ENCODE measurements at regions not wholly inside any gene's neighbourhood (a gene's known extent, or its start where the extent isn't known, plus 50 kb on each side); places are given as distances from the start of the nearest gene placed in this dataset.

DNA sequence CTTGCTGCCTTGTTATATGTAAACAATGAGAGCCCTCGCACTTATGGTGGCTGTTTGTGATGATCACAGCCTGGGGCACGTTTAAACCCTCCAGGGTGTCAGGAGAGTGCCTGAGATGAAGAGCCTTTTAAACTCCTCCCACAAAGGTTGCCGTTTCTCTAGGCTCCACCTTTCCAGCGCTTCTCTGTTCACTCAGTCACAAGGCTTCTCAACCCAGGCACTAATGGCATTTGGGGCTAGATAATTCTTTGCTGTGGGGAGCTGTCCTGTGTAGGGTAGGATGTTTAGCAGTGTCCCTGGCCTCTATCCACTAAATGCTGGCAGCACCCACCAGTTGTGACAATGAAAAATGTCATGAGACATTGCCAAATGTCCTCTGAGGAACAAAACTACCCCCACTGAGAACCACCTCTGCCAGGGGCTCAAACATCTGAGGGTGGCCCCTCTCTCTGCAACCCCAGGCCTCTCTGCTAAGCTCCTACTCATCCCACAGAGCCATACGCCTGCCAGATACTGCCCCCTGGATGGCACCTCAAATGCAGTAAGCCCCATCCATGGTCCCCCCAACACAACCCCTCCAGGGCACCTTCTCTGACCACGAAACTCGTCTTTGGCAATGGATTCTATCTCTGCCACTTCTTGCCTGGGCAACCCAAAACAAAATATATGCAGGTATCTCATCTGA is 144.3 kb upstream of the ZMIZ1 start:
- DNase-seq (ENCODE audit: low spot score), result no peak

DNA sequence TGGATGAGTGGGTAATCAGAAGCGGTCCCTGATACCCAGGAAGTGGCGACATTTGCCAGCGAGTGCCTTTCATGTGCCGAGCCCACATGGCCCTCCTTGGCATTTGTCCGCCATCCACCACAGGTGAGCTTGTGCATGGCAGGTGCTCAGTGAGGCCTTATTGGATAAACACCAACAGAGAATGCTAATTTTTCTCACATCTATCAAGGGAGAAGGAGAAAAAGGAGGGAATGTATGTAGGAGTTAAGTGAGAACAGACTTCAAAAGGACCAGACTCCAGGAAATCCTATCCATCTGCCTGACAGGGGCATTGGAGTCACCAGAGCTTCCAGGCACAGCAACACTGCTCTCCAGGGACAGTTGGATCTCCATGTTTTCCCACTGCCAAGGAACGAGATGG is 143.5 kb upstream of the ZMIZ1 start:
- peak; percentile 31 for DNase-seq (ENCODE audit: low spot score)

DNA sequence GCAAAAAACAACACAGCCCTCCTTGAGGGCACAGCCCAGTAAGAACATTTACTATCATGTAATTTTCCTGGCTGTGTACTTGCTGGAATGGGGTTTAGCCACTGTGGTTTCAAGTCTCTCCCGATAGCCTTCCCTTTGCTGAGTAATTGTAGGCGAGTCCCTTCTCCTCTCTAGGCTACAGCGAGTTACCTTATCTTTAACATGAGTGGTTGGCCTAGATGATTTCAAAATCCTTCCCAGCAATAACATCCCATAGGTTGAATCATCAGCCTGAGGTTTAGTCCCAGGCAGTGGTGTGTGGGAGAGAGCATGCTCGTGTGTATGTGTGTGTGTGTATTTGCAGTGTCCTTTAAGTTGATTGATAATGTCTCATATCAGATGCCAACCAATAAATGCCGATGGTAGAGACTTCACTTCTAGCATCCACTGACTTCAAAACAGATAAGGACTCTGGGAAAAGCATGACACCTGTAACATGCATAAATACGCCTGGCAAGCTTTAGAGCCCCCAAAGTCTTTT is 142.9 kb upstream of the ZMIZ1 start:
- no peak for DNase-seq (ENCODE audit: low spot score)

DNA sequence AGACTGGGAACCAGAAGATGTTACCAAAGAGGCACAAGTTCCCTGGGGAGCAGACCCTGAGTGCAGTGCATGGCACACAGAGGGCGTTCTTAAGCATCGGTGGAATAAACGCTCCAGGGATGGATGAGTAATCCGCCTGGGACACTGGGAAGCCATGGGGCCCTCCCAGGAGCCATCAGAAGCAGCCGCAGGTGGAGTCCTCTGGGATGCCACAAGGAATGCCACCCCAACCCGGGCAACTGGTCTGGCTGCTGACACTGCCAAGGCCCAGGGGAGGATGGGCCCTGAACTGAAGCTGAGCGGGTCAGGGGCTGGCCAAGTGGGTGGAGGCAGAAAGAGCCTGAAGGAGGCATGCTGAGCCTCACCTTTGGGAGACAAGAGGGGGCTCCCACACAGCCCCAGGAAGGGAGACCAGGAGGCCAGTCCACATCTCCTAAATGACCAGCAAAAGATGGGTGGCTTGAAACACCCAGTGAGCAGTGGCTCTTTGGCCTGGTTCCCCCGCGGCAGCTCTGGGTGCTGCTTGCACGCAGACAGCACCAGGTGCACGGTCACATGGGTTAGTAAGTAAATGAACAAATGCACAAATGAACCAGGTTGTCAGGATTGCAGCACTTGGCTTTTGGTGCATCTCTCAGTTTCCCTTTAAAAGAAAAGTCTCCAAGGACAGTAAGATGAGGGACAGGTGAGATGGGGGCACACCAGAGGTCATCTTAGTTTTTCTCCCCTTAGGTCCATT is 141.3 kb upstream of the ZMIZ1 start:
- no peak for DNase-seq (ENCODE audit: low spot score)

DNA sequence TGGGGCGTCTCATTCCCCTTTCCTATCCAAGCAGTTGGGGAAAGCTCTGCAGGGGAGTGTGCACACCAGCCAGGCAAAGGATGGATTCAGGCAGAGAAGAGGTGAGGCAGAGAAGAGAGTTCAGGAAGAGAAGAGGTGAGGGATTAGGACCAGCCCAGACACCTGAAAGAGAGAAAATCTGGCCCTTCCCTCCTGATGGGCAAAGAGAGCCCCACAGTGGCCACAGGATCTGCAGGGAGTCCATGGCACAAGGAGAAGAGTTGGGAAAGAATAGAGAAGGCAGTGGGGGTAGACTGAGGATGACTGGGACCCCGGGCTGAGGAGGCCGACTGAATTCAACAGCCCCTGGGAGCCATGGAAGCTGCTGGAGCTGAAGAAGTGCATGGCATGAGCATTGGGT is 140.4 kb upstream of the ZMIZ1 start:
- DNase-seq (ENCODE audit: low spot score), result no peak

DNA sequence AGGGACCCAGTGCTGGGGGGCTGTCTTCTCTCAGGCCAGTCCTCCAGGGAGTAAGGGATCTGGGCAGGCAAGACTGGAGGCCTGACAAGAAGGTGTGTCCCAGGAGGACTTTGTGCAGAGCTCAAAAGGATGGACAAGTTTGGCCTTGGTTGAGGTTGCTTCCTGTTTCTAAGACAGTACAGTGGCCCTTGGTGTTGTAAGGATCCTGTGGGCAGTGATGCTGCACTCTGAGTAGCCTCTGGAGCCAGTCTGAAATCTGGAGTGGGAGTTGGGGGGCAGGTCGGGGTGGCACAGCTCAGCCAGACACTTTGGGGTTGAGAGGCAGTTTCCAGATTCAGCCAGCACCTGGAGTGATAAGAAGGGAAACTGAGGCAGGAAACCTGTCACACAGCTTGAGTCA is 139.2 kb upstream of the ZMIZ1 start:
- no peak for DNase-seq (ENCODE audit: low spot score)

DNA sequence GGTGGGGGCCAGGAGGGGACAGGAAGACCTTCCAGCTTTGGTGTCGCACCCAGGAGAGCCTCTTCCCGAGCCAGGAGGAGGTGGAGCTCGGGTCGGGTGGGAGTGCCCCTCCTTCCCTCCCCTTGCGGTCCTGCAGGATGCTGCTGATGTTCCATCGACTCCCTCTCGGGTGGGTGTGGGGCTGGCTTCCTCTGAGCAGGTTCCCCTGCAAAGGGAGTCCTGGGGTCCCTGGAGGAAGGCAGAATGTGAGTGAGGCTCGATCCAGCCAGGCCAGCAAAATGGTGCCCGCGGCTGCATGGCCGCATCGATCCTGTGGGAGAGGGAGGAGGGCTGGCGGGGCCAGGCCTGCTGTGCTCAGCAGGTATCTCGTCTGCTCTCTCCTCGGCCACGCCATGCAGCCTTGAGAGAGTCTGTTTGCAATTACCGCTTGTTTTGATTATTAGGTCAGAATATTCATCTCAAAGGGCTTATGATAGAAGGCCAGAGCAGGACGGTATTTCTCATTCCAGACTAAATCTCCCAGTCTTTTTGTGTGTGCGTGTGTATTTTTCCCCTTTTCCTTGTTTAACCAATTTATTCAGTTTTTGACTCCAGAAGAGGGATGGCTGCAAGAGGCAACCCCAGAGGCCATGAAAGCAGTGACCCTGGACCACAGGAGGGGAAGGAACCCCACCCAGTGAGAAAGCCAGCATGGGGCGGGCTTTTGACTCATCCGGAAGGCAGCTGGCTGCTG is 137.3 kb upstream of the ZMIZ1 start:
- DNase-seq (ENCODE audit: low spot score), result peak; percentile 56

DNA sequence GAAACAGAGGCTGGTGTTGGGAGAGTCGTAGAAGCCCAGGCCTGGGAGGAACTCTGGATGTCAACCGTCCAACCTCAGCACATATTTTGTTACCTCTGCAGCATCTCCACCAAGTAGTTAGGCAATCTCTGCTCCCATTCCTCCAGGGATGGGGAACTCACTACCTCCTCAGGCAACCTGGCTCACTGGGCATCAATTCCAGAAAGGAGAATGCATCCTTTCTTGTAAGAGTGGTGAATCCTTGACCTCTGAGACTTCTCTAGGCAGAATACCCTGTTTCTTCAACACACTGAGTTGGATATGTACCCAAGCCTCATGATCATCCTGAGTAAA is 136.7 kb upstream of the ZMIZ1 start:
- DNase-seq (ENCODE audit: low spot score), result no peak

DNA sequence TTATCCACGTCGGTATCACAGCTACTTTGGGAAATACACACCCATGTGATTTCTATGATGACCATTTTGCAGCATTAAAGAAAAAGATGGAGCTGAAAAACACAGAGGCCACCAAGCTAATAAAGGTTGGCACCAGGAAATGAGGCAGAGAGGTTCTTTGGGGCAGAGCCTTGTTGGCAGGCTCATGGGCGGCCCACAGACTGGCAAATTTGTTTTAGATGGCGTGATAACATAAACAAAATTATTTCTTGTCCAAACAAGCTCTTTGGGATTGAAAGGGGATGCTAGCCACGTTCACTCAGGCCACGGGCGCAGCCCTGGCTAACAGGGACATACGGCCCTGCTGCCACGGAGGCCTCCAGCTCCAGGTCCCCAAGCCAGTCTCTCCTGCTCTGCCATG is 135.9 kb upstream of the ZMIZ1 start:
- no peak for DNase-seq (ENCODE audit: low spot score)

DNA sequence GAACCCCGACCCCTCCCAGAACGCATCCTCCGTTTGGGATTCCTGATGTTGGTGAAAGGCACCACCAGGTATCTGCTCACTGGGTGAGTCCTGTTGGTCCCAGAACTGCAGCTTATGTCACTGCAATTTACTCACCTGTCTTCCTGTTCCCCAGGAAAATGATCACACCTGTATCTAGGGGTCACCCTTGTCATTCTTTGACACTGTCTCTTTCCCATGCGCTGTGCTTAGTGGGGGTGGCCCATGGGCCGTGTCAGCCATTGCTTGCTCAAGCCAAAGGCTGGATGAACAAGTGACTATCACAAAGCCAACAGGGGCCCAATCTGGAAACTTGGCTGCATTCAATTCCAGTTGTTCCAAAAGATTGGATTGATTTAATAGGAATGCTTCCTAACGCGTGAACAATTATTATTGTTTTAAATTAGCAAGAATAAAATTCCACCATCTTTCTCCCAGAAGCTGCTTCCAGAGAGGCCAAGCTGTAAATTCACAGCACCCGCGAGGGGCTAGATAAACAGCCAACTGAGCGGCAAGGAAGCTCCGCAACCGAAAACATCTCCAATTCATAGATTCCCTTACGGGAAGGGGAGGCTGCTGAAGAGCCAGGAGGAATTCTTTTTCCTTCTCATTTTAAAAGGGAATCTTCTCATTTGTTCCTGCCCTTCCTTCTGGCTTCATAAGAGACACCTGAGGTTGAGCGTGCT is 134.8 kb upstream of the ZMIZ1 start:
- DNase-seq (ENCODE audit: low spot score), result no peak

DNA sequence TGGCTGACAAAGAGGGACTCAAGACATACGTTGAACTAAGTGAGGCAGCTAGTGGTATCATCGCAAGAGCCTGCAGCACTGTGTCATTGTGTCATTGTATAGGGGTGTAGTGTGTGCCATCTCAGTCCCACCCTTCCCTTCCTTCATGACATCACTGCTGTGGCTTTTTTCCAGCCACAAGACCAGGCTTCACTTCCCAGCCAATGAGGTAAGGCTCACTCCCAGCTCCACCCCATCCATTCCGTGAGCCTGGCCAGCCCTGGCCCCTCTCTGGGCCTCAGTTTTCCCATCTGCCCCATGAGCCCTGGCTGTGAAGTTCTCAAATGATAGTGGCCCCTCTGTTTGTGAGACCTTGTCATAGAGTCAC is 134.3 kb upstream of the ZMIZ1 start:
- no peak for DNase-seq (ENCODE audit: low spot score)

DNA sequence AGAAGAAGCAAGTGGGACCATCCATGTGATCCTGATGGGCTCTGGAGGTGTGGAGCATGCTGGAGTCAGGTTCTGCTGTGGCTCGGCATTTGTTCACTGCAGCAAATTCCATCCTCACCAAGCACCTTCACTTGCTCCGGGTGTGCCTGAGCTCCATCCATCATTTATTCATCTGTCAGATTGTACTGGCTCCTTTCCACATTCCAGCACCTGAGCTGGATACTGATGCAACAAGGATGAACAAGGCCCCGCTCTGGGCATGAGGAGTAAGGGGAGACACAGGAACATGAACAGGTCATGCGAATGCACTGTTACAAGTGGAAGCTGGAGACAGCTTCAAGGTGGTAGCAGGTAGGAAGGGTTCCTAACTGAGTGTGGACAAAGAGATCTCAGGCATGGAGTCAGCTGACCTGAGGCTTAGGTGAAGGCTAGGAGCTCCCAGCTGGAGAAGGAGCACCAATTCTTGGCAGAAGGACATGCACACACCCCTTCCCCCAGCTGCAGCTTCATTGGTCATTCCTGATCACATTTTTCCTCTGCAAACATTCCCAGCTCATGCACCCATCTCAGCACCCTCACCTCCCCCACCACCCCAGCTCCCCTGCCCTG is 133.7 kb upstream of the ZMIZ1 start:
- no peak for DNase-seq (ENCODE audit: low spot score)

DNA sequence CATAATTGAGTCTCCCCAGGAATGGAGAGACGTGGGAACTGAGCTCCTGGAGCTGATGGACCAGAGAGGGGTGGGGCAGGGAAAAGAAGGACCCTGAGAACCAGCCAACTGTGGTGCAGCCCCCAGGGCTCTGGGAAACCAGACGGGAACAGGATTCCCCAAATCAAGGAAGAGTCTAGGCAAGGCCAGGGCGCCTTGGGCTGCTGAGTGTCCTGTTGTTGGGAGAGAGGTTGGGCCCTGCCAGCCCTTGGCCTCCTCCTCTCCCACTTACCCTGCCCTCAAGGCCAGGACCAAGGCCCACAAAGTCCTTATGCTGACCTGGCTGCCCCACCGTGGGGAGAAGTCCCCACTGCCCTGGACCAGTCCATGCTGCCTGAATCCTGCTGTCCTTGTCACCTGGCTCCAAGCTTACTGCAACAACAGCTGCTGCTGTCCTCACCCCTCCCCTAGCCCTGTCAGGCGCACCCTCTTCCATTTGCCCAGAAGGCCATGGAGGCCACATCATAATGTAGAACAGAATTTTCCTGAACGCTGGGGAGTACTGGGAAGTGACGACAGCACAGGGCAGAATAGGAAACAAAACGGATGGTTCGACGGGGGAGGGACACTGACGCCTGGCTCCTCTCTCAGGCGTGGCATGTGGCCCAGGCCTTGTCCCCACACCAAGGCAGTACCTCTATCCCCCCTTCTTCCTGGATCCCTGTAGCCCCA is 132.9 kb upstream of the ZMIZ1 start:
- no peak for DNase-seq (ENCODE audit: low spot score)

DNA sequence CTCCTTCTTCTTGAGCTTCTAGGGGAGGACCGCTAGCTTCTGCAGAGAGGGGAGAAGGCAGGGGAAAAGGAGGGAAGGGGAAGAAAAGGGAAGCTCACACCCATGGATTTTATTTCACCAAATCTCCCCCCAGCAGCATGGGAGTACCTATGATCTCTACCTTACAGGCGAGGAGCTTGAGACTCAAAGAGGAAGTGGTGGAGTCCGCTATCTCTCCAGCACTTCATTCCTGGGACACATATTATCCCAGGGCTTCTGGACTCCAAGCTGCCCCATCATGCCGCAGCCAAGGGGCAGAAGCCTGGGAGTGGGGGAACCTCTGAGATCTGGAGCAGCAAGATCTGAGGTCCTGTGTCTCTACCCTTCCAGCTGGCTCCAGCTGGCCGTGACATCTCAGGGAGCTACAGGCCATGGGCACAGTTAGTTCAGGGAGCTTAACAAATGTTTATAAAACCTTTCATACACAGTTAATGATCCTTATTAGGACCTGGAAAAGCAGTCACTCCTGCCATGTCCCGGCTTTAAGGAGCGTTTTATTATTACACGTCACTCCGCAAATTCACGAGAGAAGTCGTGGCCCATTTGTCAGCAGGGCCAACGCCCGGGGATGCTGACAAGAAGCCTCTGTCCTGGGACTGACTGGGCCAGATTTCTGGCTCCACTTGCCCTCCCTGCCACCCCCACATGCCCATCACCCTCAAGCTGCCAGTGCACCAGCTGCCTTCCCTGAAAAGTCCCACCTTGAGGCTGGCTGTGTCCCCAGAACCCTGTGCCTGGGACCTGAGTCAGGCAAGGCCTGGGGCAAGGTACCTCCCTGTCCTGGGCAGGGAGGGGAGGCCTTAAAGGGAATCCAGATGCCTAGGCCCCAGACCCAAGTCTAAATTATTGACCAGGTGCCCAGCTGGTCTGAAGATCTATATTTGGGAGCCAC is 132.1 kb upstream of the ZMIZ1 start:
- DNase-seq (ENCODE audit: low spot score), result no peak

DNA sequence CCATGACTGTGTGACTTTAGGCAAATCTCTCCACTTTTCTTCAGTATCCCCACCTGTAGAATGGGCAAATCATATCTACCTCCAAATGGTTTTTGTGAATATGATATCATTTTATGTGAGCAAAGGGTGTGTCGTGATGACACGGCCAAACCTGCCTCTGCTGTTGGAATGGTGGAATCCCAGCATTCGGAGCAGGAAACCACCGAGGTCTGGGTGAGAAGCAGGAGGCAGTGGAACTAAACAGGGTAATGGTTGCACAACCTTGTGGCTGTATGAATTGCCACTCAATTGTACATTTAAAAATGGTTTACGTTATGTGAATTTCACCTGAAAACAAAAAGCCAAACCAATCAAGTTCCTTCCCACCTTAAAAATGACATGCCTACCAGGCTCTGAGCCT is 131.4 kb upstream of the ZMIZ1 start:
- no peak for DNase-seq (ENCODE audit: low spot score)

DNA sequence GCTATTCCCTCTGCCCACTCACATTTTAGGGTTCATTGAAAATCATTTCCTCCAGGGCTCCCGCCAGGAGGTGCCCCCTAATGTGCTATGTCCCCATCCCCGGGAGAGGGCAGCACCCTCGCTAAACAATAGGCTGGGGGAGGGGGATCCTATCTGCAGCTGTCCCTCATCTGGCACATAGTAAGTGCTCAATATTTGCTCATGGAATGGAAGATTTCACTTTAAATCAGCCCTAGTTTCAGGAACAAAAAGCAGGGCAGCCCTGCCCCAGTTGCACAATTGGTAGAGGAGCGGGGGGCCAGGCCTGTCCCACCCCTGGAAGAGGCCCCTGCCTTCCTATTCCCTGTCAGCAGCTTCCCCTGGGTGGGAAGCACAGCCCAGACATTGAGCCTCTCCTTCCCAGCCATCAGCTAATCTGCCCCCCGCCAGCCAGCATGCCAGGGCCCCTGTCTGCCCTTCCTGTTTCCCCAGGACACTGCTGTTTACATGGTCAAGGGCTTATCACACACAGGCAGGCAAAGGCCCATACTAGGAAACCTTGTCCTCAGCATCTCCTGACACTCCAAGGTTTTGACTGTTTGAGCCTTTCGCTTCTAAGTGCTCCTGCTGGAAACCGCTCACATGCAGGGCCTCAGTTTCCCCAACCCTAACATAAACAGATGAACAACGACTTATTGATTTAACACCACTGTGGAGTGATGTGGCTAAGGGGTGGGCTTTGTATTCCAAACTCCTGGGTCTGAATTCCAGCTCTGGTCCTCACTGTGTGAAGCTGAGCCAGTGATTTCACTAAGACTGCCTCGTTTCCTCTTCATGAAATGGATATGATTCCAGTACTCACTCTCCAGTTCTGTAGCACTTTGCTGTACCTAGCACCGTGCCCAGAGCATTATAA is 130.7 kb upstream of the ZMIZ1 start:
- DNase-seq (ENCODE audit: low spot score), result no peak

DNA sequence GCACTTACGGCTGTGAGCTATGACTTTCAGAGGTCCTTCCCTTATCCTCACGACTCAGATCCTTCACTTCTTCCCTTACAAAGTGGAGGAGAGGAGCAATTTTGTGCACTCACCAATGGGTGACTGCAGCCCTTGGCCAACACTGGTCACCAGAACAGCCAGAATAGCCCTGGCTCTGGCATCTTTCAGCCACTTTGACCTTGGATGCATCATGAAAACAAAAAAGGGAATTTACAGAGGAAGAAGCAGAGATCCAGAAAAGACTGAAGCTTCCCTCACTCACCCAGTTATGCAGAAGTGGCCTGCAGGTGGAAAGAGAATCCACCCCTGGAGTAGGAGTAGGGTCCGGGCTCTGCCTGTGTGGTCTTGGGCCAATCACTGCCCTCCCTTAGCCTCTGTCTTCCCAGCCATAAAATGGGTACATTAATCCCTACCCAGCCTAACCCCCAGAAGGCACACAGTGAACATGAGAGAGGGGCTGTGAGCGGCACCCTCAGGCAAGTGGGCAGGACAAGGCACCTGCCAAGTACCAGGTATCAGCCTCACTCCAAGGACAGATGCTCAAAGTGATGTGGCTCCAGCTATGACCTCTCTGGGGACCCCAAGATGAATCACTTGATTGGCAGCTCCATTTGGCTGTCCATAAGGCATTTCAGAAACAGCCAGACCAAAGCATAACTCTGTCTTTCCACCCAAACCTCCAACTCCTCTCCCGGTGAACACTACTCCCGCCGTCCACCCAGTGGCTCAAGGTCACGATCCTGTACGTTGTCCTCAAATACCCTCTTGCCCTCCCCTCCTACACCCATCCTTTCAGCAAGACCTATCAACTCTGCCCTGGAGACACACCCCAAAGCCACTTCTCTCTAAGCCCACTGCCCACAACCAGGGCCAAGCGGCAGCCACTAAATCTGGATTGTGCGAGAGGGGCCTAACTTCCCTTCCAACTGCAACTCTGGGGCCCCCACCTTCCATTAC is 129.8 kb upstream of the ZMIZ1 start:
- DNase-seq (ENCODE audit: low spot score), result no peak

DNA sequence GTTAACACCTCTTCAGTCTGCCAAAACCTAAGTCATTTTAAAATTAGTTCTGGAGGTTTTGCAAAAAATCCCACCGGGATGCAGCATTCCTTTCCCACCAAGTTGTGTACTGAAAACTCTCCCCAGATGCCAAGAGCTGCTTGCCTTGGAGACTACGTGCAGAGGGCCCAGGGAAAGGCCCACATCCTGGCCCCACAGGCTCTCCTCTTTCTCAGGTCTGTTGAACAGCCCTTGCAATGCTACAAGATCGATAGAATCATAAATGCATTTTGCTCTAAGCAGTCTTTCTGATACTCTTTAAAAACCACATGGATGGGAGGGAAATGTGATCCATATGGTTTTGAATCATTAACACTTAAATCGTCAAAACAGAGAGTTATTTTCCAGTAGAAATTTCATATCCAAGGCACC is 126.7 kb upstream of the ZMIZ1 start:
- DNase-seq (ENCODE audit: low spot score), result no peak
